ENCODE measurements at regions not wholly inside any gene's neighbourhood (a gene's known extent, or its start where the extent isn't known, plus 50 kb on each side); places are given as distances from the start of the nearest gene placed in this dataset.
A peak's percentile ranks its signal among the peaks of the same experiment; 100 is the strongest.

- H3K4me3 ChIP-seq (ENCODE audit: low read length) = no peak overlapping the region
- DNase-seq (ENCODE audit: low read depth) = no peak
- TF ChIP-seq, protein P1, sequence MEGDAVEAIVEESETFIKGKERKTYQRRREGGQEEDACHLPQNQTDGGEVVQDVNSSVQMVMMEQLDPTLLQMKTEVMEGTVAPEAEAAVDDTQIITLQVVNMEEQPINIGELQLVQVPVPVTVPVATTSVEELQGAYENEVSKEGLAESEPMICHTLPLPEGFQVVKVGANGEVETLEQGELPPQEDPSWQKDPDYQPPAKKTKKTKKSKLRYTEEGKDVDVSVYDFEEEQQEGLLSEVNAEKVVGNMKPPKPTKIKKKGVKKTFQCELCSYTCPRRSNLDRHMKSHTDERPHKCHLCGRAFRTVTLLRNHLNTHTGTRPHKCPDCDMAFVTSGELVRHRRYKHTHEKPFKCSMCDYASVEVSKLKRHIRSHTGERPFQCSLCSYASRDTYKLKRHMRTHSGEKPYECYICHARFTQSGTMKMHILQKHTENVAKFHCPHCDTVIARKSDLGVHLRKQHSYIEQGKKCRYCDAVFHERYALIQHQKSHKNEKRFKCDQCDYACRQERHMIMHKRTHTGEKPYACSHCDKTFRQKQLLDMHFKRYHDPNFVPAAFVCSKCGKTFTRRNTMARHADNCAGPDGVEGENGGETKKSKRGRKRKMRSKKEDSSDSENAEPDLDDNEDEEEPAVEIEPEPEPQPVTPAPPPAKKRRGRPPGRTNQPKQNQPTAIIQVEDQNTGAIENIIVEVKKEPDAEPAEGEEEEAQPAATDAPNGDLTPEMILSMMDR (conservative IDR thresholded peaks at IDR 0.05; ENCODE audit: low read length) = no peak
Observed at GRCh38 chr1:104702731-104703130, 953.0 kb downstream of the AMY1C start.

- TF ChIP-seq, protein P1 (conservative IDR thresholded peaks at IDR 0.05; ENCODE audit: low read length) = no peak
- H3K4me3 ChIP-seq (ENCODE audit: low read length) = peak overlapping the region; percentile 58
- DNase-seq (ENCODE audit: low read depth) = peak; percentile 41
Observed at GRCh38 chr1:104706631-104707147, 957.0 kb downstream of the AMY1C start.

- no peak overlapping the region for H3K4me3 ChIP-seq (ENCODE audit: low read length)
- TF ChIP-seq, protein P1 (conservative IDR thresholded peaks at IDR 0.05; ENCODE audit: low read length) = no peak
- DNase-seq (ENCODE audit: low read depth) = no peak
Observed at GRCh38 chr1:104718752-104719151, 969.1 kb downstream of the AMY1C start.

DNA sequence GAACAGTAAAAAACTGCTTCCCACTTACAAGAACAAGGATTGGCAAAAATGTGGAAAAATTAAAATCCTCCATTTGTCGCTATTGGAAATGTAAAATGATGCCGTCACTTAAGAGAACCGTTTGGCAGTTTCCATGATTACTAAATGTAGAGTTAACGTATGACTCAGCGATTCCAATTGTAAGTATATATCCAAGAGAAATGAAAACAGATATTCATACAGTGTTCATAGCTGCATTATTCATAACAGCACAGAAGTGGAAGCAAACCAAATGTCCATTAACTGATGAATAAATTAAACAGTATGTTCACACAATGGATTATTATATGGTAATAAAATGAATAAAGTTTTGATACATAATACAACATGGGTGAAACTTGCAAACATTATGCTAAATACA is 971.0 kb downstream of the AMY1C start:
- TF ChIP-seq, protein P1 (conservative IDR thresholded peaks at IDR 0.05; ENCODE audit: low read length) = no peak

GRCh38 chr1:104726917-104727316 is 977.2 kb downstream of the AMY1C start:
- TF ChIP-seq, protein P1 (conservative IDR thresholded peaks at IDR 0.05; ENCODE audit: low read length) = no peak
- no peak for DNase-seq (ENCODE audit: low read depth)
- H3K4me3 ChIP-seq (ENCODE audit: low read length) = no peak overlapping the region

More for the DNA sequence above, 971.0 kb downstream of the AMY1C start:
- no peak for DNase-seq (ENCODE audit: low read depth)
- no peak overlapping the region for H3K4me3 ChIP-seq (ENCODE audit: low read length)

- TF ChIP-seq, protein P1 (conservative IDR thresholded peaks at IDR 0.05; ENCODE audit: low read length) = no peak
- no peak overlapping the region for H3K4me3 ChIP-seq (ENCODE audit: low read length)
- DNase-seq (ENCODE audit: low read depth) = no peak
Observed at GRCh38 chr1:104733866-104734265, 984.2 kb downstream of the AMY1C start.

GRCh38 chr1:104745875-104746274 is 996.2 kb downstream of the AMY1C start:
- H3K4me3 ChIP-seq (ENCODE audit: low read length) = no peak overlapping the region
- DNase-seq (ENCODE audit: low read depth) = no peak
- TF ChIP-seq, protein P1 (conservative IDR thresholded peaks at IDR 0.05; ENCODE audit: low read length) = no peak
